B cell (primary cell): ENCODE measurements at regions not wholly inside any gene's neighbourhood (a gene's known extent, or its start where the extent isn't known, plus 50 kb on each side); places are given as distances from the start of the nearest gene placed in this dataset.
"Not testable (repeated sequence)": the region's sequence is repeated elsewhere in the genome, so short reads cannot be mapped to it uniquely, and the experiment has no call there.

Experiments used
- ATAC-seq: fragments of 200-7000 bp; cut with Tn5 transposase; one replicate; pipeline ENCODE4 v1.10.0; 2021; ENCODE audit warnings: low read depth, mild to moderate bottlenecking, moderate number of reproducible peaks, moderate library complexity
- CTCF ChIA-PET: fragments of 350-600 bp; sonication (Branson Sonifier 250); formaldehyde crosslinking; loops from one replicate; lab custom pipeline; 2021; ENCODE audit warnings: antibody characterized with exemption, inconsistent platforms; lab: Charles Lee
- POLR2A ChIA-PET: fragments of 350-600 bp; sonication (Branson Sonifier 250); formaldehyde crosslinking; loops from one replicate; lab custom pipeline; 2021; ENCODE audit warnings: antibody characterized with exemption; lab: Charles Lee
- DNase-seq: peaks from one replicate; pipeline ENCODE4 v3.0.0; 2013
- H2AFZ ChIP-seq: 2 replicates; pipeline ENCODE4 v1.6.1; 2012; ENCODE audit warnings: mild to moderate bottlenecking, low read depth, low read length; ENCODE audit not compliant: insufficient read depth, poor library complexity, severe bottlenecking
- H3K27ac ChIP-seq, 2 donors: 1 replicate in 1 of 2; 2 replicates in 1 of 2; pipeline ENCODE4 v1.5.1; 2012 to 2013; ENCODE audit warnings: low read length in 2 of 2, mild to moderate bottlenecking in 2 of 2, moderate library complexity in 1 of 2
- H3K27me3 ChIP-seq, 4 experiments: fragments of 200-600 bp in 1 of 4; sonication (generic) in 1 of 4; replicated peaks in 1 of 4; 1 replicate in 2 of 4; 2 replicates in 2 of 4; pipeline versions ENCODE4 v1.6.1 to v1.7.0; 2013 to 2016; ENCODE audit warnings: low read length in 3 of 4, mild to moderate bottlenecking in 2 of 4, mixed read lengths in 1 of 4, moderate library complexity in 1 of 4; ENCODE audit not compliant: insufficient read depth in 4 of 4, control insufficient read depth in 3 of 4; ENCODE audit errors: control extremely low read depth in 1 of 4
- H3K36me3 ChIP-seq, 2 experiments: replicated peaks in 1 of 2; 1 replicate in 1 of 2; 2 replicates in 1 of 2; pipeline versions ENCODE4 v1.6.1 to v1.7.1; 2013; ENCODE audit warnings: low read length in 1 of 2; ENCODE audit not compliant: insufficient read depth in 2 of 2, control insufficient read depth in 1 of 2; ENCODE audit errors: control extremely low read depth in 1 of 2, extremely low read depth in 1 of 2
- H3K4me1 ChIP-seq, 2 donors: fragments of 200-600 bp in 1 of 2; sonication (generic) in 1 of 2; 1 replicate in 1 of 2; 2 replicates in 1 of 2; pipeline versions ENCODE4 v1.5.1 to v1.6.1; 2013 to 2017; ENCODE audit warnings: low read length in 2 of 2; ENCODE audit not compliant: control insufficient read depth in 2 of 2, insufficient read depth in 2 of 2
- H3K4me2 ChIP-seq: replicated peaks from 2 replicates; pipeline ENCODE3; 2012; ENCODE audit warnings: mild to moderate bottlenecking, low read depth, low read length; ENCODE audit not compliant: poor library complexity, severe bottlenecking
- H3K4me3 ChIP-seq, 5 experiments: fragments of 200-600 bp in 1 of 5; sonication (generic) in 1 of 5; 1 replicate in 3 of 5; 2 replicates in 2 of 5; pipeline versions ENCODE4 v1.5.1 to v1.7.0; 2011 to 2016; ENCODE audit warnings: low read length in 4 of 5, mild to moderate bottlenecking in 4 of 5, low read depth in 2 of 5, control low read depth in 1 of 5, moderate library complexity in 1 of 5; ENCODE audit not compliant: insufficient read depth in 1 of 5; ENCODE audit errors: control extremely low read depth in 1 of 5, extremely low read depth in 1 of 5
- H3K79me2 ChIP-seq: fragments of 200-600 bp; sonication (generic); one replicate; pipeline ENCODE4 v1.6.0; 2016; ENCODE audit warnings: low read length; ENCODE audit not compliant: control insufficient read depth, insufficient read depth
- H3K9ac ChIP-seq: fragments of 200-600 bp; sonication (generic); 2 replicates; pipeline ENCODE4 v1.6.1; 2017; ENCODE audit warnings: mild to moderate bottlenecking, low read length, moderate library complexity
- H3K9me3 ChIP-seq, 3 donors: one replicate each; pipeline versions ENCODE4 v1.6.1 to v1.7.1; 2013; ENCODE audit warnings: low read length in 2 of 3; ENCODE audit not compliant: control insufficient read depth in 2 of 3, insufficient read depth in 1 of 3; ENCODE audit errors: control extremely low read depth in 1 of 3
- H4K20me1 ChIP-seq: 2 replicates; pipeline ENCODE4 v1.6.0; 2012; ENCODE audit warnings: mild to moderate bottlenecking, low read length; ENCODE audit not compliant: insufficient read depth, control insufficient read depth, poor library complexity, severe bottlenecking
- H3K27ac Mint-ChIP-seq: one replicate; pipeline ENCODE4 v1.8.0; 2021; ENCODE audit warnings: mixed read lengths
- H3K27me3 Mint-ChIP-seq: one replicate; pipeline ENCODE4 v1.8.0; 2021; ENCODE audit warnings: mixed read lengths
- H3K4me1 Mint-ChIP-seq: one replicate; pipeline ENCODE4 v1.8.0; 2021; ENCODE audit warnings: mixed read lengths
- H3K4me3 Mint-ChIP-seq: one replicate; pipeline ENCODE4 v1.8.0; 2021; ENCODE audit warnings: mixed read lengths
- H3K9me3 Mint-ChIP-seq: one replicate; pipeline ENCODE4 v1.8.0; 2022; ENCODE audit warnings: mixed read lengths; ENCODE audit not compliant: insufficient read depth
- EZH2 ChIP-seq: IDR thresholded peaks from 2 replicates; pipeline ENCODE4 v1.6.1; 2012; ENCODE audit warnings: borderline replicate concordance, low read depth, mild to moderate bottlenecking, moderate library complexity, low read length; ENCODE audit not compliant: insufficient read depth, poor library complexity, severe bottlenecking
- WGBS: methylation state at CpG from one replicate; pipeline ENCODE4 v1.1.5; 2013; ENCODE audit warnings: missing lambda C conversion rate; ENCODE audit not compliant: insufficient coverage; 5-methylcytosine and 5-hydroxymethylcytosine counted together
- intact Hi-C: fragments of 100-400 bp; cut with micrococcal nuclease; formaldehyde crosslinking; loops from one replicate; pipeline ENCODE4 v1.10.0; 2022
- TF ChIP-seq, protein P1 (sequence below): fragments of 200-600 bp; IDR thresholded peaks from one replicate; pipeline ENCODE4 v1.8.0; 2022; ENCODE audit warnings: antibody characterized with exemption, mild to moderate bottlenecking

GRCh38 chr7:49023345-49024328, 99.3 kb downstream of the CDC14C start:
- H3K27ac ChIP-seq: no peak overlapping the region
- no peak overlapping the region for H2AFZ ChIP-seq
- no peaks in the 10 kb centered on the region for H3K27me3 ChIP-seq
- H3K27ac Mint-ChIP-seq: no peak overlapping the region
- no peak overlapping the region for H3K4me3 Mint-ChIP-seq
- H3K9ac ChIP-seq: no peak overlapping the region
- H3K27me3 Mint-ChIP-seq: no peaks in the 10 kb centered on the region
- no peak overlapping the region for H3K4me3 ChIP-seq
- TF ChIP-seq EZH2: no peak
- TF ChIP-seq, protein P1, sequence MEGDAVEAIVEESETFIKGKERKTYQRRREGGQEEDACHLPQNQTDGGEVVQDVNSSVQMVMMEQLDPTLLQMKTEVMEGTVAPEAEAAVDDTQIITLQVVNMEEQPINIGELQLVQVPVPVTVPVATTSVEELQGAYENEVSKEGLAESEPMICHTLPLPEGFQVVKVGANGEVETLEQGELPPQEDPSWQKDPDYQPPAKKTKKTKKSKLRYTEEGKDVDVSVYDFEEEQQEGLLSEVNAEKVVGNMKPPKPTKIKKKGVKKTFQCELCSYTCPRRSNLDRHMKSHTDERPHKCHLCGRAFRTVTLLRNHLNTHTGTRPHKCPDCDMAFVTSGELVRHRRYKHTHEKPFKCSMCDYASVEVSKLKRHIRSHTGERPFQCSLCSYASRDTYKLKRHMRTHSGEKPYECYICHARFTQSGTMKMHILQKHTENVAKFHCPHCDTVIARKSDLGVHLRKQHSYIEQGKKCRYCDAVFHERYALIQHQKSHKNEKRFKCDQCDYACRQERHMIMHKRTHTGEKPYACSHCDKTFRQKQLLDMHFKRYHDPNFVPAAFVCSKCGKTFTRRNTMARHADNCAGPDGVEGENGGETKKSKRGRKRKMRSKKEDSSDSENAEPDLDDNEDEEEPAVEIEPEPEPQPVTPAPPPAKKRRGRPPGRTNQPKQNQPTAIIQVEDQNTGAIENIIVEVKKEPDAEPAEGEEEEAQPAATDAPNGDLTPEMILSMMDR: no peak
- H4K20me1 ChIP-seq: no peaks in the 10 kb centered on the region
- ATAC-seq (no peak), DNase-seq (no peak)
- no peaks in the 10 kb centered on the region for H3K4me1 ChIP-seq
- H3K9me3 Mint-ChIP-seq: peaks cover 2% of the 10 kb centered on the region
- intact Hi-C loops: no loop called here
- no peaks in the 10 kb centered on the region for H3K36me3 ChIP-seq
- no peaks in the 10 kb centered on the region for H3K79me2 ChIP-seq
- H3K4me2 ChIP-seq: no peak overlapping the region
- no peaks in the 10 kb centered on the region for H3K4me1 Mint-ChIP-seq
- ChIA-PET CTCF (no interaction called here), POLR2A (no interaction called here)
- peaks cover 0 to 3% (median 0%) of the 10 kb centered on the region in 3 donors for H3K9me3 ChIP-seq
- 74% methylated on average over 8 of the region's 9 CpGs for WGBS

DNA sequence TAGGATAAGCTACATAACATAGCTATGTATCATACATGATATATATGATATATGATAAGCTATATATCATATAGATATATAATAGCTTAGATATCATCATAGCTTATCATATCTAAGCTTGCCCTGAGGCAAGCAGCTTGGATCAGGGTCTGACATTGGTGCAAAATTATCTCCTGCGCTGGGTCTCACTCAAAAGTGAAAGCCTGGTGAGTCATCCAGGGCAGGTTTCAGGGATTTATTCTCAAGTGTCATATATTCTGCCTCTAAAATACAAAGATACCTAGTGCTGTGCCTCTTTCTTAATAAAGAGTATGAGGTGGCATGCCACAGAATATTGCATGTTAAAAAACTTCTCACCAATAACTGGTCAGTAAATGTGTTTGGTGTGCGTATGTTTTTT, 105.9 kb downstream of the CDC14C start:
- Mint-ChIP-seq H3K9me3 (peaks cover 2% of the 10 kb centered on the region), H3K4me1 (no peaks in the 10 kb centered on the region), H3K27me3 (no peaks in the 10 kb centered on the region), H3K4me3 (no peak overlapping the region), H3K27ac (no peak overlapping the region)
- H4K20me1 ChIP-seq: no peaks in the 10 kb centered on the region
- no peak for ATAC-seq
- no CpG with 5 or more reads among the region's 2 CpGs for WGBS
- no peak overlapping the region for H2AFZ ChIP-seq
- no peaks in the 10 kb centered on the region for H3K4me1 ChIP-seq
- H3K27me3 ChIP-seq: no peaks in the 10 kb centered on the region
- H3K27ac ChIP-seq: no peak overlapping the region
- no peaks in the 10 kb centered on the region for H3K9me3 ChIP-seq
- no peaks in the 10 kb centered on the region for H3K36me3 ChIP-seq
- H3K4me2 ChIP-seq: no peak overlapping the region
- POLR2A ChIA-PET: no interaction called here
- CTCF ChIA-PET: no interaction called here
- DNase-seq: no peak
- no peaks in the 10 kb centered on the region for H3K79me2 ChIP-seq
- H3K4me3 ChIP-seq: no peak overlapping the region
- TF ChIP-seq, protein P1: no peak
- TF ChIP-seq EZH2: no peak
- intact Hi-C loops: no loop called here
- no peak overlapping the region for H3K9ac ChIP-seq

DNA sequence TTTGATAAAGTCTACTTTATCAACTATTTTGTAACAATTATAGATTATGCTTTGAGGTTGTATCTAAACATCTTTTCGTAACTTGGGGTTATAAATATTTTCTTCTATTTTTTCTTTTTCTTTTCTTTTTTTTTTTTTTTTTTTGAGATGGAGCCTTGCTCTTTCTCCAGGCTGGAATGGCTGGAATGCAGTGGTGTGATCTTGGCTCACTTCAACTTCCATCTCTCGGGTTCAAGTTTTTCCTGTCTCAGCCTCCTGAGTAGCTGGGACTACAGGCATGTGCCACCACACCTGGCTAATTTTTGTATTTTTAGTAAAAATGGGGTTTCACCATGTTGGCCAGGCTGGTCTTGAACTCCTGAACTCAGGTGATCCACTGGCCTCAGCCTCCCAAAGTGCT, 108.8 kb downstream of the CDC14C start:
- H4K20me1 ChIP-seq, H3K27ac Mint-ChIP-seq, ATAC-seq, intact Hi-C loops, H3K79me2 ChIP-seq, H3K4me3 ChIP-seq, H3K27me3 ChIP-seq, H3K9ac ChIP-seq, H3K27me3 Mint-ChIP-seq, H3K4me1 ChIP-seq, H3K4me2 ChIP-seq, H3K4me3 Mint-ChIP-seq, H3K4me1 Mint-ChIP-seq, H3K27ac ChIP-seq, H2AFZ ChIP-seq, H3K36me3 ChIP-seq, POLR2A ChIA-PET, CTCF ChIA-PET, H3K9me3 Mint-ChIP-seq, H3K9me3 ChIP-seq, DNase-seq: not testable (repeated sequence)
- 92% methylated on average over 1 of the region's 2 CpGs for WGBS
